Astrocyte of the cerebellum (primary cell): ENCODE measurements at regions not wholly inside any gene's neighbourhood (a gene's known extent, or its start where the extent isn't known, plus 50 kb on each side); places are given as distances from the start of the nearest gene placed in this dataset.

Experiments
- DNase-seq: peaks from one replicate; pipeline ENCODE4 v3.0.0-alpha.2; 2011; ENCODE audit warnings: low read depth
- H3K4me3 ChIP-seq: 2 replicates; pipeline ENCODE4 v1.5.1; 2011; ENCODE audit warnings: mild to moderate bottlenecking, low read depth, low read length, moderate library complexity
- CTCF ChIP-seq: IDR thresholded peaks from 2 replicates; pipeline ENCODE4 v1.5.1; 2012; ENCODE audit warnings: low read length, low read depth, moderate library complexity, mild to moderate bottlenecking; ENCODE audit errors: missing control alignments
- in situ Hi-C: cut with HindIII; loops from 2 replicates; pipeline ENCODE4 v1.10.0; 2017; ENCODE audit warnings: low sequenced_read_pairs

DNA sequence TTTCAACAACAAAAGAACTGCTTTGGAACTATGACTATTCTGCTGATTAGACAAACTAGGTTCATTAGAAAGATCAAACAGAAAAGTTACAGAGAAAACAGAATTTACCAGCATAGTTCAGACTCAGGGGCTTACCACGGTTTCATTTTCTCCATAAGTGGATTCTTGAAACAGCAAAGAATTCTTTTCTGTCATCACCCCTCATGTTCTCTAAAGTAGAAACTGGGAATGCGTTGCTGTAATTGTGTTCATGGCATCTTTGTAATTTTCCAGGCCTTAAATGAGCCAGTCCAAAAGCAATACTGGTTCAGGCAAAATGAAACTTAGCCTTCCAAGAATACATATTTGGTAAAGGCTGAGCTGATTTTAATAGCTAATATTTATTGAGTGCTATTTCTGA is 287.8 kb downstream of the CHL1 start:
- no peak overlapping the region for H3K4me3 ChIP-seq
- in situ Hi-C loops, result no loop called here
- no peak for DNase-seq
- TF ChIP-seq CTCF, result no peak

GRCh38 chr3:487614-488013 is 291.1 kb downstream of the CHL1 start:
- in situ Hi-C loops, result no loop called here
- no peak for DNase-seq
- TF ChIP-seq CTCF, result no peak
- no peak overlapping the region for H3K4me3 ChIP-seq

DNA sequence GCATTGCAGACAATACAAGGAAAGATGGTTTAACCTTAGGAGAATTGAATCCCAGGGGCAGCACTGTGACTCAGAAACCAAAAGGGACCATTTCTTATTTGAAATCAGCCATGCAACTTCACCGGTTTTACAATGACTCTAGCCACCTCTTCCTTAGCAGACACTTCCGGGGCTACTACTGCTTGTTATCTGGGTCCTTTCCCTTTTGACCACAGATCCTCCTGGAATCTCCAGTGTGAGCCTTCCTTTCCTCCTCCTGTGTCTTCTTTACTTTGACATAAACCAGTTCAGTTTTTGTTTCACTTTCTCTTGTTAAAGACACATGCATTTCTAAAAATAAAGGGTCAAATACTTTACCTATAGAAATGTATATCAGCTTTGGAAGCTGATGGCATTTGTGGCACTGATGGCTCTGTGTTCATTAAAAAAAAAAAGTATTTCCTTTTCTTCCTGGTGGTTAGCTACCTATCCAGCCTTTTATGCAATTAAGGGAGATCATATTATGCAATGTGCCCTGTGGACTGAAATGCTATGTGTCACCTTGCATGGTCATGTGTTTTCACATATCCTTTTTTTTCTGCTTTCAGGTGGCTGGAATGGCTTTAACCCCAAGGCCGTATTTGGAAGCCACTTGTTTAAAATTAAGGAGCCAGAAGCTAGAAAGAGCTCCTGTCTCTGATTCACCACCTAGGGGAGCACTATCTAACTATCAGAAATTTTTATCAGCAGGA is 296.2 kb downstream of the CHL1 start:
- DNase-seq, result no peak
- in situ Hi-C loops, result no loop called here
- no peak for TF ChIP-seq CTCF
- H3K4me3 ChIP-seq, result no peak overlapping the region

GRCh38 chr3:494190-494589 is 297.6 kb downstream of the CHL1 start:
- in situ Hi-C loops, result no loop called here
- no peak for TF ChIP-seq CTCF
- DNase-seq, result no peak
- no peak overlapping the region for H3K4me3 ChIP-seq

DNA sequence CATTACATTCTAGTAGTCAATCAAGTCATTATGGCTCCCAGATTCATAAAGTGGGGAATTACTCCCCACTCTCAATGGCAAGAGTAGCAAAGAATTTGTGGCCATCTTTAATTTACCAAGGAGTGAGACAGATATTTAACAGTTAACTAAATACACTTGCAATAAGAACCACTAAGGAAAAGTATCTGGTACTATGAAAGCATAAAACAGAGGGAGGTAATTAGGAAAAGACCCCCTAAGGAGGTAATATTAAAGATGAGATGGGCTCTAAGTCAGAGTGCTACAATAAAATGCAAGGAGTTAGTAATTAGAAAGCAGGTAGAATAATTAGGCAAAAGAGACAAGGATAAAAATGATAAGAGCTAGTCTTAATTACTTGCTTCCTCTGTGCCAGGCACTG is 301.9 kb downstream of the CHL1 start:
- no peak for TF ChIP-seq CTCF
- no peak overlapping the region for H3K4me3 ChIP-seq
- in situ Hi-C loops, result no loop called here
- DNase-seq, result no peak

GRCh38 chr3:499001-499761 is 302.6 kb downstream of the CHL1 start:
- DNase-seq, result no peak
- in situ Hi-C loops, result no loop called here
- H3K4me3 ChIP-seq, result no peak overlapping the region
- no peak for TF ChIP-seq CTCF
